ENCODE measurements at regions not wholly inside any gene's neighbourhood (a gene's known extent, or its start where the extent isn't known, plus 50 kb on each side); places are given as distances from the start of the nearest gene placed in this dataset.
"Not testable (repeated sequence)": the region's sequence is repeated elsewhere in the genome, so short reads cannot be mapped to it uniquely, and the experiment has no call there.

DNA sequence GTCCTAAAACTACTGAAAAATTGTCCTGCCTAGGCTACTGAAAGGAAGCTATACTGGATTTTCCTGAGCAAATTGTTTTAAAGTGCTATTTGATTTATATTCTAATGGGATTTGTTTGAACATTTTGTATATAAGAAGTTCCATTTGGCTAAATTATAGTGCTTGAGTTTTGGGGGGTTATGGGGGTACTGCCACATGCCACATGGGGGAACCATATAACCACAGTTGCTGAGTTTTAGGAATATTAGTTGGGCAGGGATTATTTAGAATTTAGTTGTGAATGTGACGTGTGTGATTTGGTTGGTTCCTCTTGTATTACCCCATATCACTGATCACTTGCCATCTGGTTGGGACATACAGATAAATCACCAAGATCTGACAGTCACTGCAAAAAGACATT lies 224.5 kb upstream of the TAPT1 start:
- no peak for DNase-seq (ENCODE audit: low spot score in 2 of 2)
- no peak for FAIRE-seq

DNA sequence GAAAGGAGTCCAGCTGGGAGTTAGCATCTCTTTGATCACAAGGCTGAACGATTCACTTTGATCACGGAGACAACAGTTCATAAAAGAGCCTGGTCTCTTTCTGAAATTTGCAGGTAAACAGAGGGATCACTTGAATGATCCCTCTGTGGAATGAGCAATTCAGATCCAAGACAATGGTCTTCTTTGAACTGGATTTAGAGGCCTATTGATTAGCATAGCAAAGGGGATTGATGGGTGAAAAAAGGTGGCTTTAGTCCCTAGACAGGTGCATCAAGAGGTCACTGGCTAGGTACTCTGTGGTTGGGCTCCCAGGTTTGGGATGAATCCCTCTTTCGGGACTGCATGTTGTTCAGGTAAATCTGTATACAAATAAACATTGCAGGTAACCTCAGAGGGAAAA lies 223.8 kb upstream of the TAPT1 start:
- DNase-seq (ENCODE audit: low spot score in 2 of 2) (no peak), FAIRE-seq (no peak)

DNA sequence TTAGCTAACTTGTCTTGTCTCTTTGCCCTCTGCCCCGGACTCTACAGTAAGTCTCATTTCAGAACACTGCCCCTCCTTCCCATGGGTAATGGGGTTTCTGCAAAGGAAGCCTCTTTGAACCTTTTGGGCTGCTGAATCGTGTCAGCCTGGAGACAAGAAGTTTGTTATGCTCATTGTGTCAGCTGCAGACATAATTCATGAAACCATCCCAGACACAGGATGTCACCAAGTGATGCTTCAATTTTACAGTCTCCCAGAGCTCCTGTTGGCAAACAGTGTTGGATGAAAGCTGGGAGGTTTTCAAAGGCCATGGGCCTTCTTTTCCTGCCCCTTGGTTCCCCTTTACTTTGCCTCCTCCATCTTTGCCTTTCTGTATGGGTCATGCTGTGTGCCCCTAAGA lies 223.1 kb upstream of the TAPT1 start:
- no peak for DNase-seq (ENCODE audit: low spot score in 2 of 2)
- no peak for FAIRE-seq

DNA sequence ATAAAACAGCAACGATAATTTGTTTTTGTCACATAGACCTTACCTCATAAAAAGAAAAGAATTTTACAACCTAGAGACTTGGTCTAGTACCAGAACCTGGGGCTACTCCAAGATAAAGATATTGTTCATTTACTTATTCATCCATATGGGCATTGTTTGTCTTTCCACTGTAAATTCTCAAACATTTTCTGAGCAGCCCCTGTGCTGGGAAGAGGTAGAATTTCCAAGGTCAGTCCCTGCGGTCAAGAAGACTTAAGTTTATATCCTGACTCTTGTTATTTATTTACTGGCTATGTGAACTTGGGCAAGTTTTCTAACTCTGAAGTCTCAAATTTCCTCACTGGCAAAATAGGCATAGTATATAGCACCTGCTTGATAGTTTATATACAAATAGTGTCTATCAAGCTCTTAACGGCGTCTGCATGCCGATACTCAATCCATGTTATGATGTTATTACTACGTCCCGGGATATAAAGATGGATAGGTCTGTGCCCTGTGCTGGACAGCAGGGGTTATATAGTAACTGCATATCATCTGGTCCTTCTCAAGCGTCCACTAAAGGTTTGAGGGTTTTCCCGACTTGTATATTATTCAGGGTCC lies 222.1 kb upstream of the TAPT1 start:
- DNase-seq (ENCODE audit: low spot score in 2 of 2): no peak
- no peak for FAIRE-seq

DNA sequence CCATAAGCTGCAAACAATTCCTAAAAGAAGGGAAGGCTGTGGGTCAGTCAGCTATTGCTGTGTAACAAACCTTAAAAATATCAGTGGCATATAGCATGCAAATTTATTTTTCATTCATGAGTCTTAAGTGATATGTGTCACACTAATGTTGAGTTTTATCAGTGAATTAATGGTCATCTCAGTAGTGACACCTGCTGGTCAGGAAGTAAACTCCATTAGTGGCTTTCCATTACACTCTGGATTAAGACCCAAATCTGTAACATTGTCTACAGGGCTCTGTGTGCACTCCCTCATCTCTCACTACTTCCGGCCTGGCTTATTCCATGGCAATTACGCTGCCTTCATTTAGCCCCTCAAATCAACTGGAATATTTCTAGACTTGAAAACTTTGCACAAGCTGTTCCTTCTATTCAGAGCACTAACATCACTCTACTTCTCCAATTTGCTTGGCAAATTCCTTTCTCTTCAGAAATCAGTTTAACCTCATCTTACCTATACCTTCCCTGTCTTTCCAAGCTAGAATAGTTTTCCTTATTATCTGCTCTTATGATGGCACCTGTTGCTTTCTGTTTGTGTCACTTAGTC lies 217.3 kb upstream of the TAPT1 start:
- DNase-seq (ENCODE audit: low spot score in 2 of 2) (peak in 1 of 2 donors; percentile 2), FAIRE-seq (no peak)

DNA sequence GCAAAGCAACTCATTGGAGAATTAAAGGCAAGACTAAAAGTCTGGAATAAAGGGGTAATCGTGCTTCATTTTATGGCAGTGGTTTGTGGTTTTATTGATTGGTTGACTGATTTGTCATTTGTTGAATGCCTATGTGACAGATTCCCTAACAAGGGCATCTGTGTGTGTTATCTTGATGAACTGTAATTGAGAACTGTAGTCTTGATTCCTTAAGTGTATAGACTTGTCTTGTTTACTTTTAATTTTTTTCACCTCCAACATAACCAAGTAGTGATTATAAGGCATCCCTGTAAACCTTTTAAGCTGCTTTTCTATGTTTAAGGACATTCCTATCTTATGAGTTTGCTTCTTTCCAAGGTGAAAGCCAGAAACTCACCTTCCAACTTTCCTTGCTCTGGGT lies 216.0 kb upstream of the TAPT1 start:
- FAIRE-seq (no peak), DNase-seq (ENCODE audit: low spot score in 2 of 2) (no peak)

DNA sequence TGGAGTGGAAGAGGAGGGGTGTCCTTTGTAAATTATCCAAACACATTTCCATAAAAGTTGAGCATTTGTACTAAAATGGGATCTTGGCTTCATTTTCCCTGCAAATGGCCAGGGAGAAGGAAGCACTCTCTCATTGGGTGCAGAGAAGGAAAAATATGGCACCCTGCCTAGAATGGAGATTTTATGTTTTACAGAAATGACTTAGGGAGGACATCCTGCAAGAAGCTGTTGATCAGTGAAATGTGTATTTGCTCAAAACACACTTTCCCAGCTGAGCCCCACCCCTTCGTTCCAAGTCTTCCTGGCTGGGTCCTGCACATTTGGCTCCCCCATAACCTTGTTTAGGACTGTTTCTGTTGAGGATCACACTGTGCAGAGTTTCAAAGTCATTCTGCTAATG lies 213.5 kb upstream of the TAPT1 start:
- FAIRE-seq: no peak
- DNase-seq (ENCODE audit: low spot score in 2 of 2): no peak

DNA sequence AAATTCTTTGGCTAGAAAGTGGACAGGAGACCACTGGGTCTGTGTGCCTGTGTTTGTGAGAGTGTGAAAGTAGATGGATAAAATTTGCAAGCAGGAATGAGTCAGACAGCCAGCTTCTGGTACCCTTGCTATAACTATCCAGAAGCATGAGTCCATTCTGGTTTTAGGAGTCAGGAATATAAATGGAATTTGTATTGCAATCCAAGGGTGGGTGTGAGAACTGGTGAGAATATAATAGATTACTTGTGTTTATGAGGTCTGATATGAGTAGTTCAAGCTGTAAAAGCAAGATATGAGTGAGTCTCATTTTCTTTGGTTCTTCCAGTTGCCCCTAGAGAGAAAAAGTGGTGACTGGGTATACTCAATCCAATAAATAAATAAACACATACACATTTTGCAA lies 212.7 kb upstream of the TAPT1 start:
- FAIRE-seq (no peak), DNase-seq (ENCODE audit: low spot score in 2 of 2) (no peak)

DNA sequence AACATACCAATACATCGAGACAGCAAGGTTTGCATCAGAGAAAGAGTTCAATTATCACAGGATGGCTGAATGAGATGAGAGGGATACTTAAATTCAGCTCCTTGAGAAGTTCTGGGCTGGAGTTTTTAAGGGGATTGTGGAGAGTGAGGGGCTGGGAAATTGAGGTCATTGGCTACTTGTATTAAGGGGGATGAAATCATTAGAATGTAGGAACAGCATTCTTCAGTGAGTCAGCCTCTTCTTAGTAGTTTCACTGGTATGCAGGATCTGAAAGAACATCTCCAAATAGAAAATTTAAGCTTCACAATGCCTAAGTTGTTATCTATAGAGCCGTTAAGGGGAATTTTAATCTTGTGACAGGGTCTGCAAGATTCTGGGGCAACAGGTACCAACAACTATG lies 211.6 kb upstream of the TAPT1 start:
- FAIRE-seq (no peak), DNase-seq (ENCODE audit: low spot score in 2 of 2) (no peak)

DNA sequence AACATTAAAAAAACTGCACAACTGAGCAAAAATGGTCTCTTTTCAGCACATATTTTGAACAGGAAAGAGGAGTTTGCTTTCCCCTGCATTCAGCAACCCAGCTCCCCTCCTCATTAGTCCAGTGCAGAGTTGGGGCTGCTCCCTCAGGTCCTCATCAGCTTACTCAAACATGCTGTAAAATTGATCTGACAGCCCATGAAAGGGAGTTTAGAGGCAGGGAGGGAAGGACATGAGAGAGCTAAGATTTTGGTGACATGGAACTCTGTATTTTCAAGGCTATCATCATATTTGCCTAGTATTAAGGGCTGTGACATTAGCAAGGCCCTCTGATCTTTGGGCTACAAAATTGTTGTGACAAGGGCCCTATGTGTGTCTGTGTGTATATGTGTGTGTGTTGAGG lies 205.6 kb upstream of the TAPT1 start:
- FAIRE-seq: no peak
- no peak for DNase-seq (ENCODE audit: low spot score in 2 of 2)

DNA sequence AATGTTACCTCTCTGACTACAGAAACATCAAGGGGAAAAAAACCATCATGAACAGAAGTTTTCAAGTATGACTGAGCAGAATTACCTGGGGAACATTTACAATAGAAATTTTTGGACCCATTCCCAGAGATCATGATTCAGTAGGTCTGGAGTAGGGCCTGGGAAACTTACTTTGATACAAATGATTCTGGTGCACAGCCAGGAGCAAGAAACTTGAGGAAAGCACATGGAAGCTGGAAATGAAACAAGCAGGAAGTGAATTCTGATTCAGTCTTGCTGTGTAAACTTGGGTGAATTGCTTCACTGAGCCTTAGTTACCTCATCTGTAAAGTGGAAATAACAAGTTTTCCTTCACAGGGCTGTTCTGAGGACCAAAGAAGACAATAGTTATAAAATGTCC lies 192.5 kb upstream of the TAPT1 start:
- DNase-seq (ENCODE audit: low spot score in 2 of 2) (no peak), FAIRE-seq (no peak)

DNA sequence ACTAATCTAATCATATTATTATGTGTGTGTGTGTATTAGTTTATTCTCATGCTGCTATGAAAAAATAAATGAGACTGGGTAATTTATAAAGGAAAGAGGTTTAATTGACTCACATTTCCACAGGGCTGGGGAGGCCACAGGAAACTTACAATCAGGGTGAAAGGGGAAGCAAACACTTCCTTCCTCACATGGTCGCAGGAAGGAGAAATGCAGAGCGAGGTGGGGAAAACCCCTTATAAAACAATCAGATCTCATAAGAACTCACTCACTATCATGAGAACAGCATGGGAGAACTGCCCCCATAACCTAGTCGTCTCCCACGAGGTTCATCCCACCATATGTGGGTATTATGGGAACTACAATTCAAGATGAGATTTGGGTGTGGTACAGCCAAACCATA lies 190.9 kb upstream of the TAPT1 start:
- no peak for FAIRE-seq

DNA sequence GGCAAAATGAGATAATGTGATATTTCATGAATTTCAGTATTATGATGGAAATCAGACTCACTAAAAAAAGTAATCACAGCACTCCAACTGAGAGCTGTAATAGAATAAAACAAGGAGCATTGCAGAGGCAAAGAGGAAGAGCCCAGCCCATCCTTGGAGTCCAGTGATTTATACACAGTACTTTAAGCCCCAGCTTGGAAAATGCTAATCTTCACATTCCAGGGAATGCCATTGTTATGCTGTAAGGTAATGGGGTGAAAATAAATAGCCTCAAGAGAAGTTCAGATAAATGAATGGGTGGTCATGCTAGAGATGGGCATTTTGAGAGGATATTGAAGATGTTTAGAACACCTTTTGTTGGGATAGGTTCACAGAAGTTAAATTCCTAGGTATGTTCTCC lies 190.3 kb upstream of the TAPT1 start:
- no peak for DNase-seq (ENCODE audit: low spot score in 2 of 2)
- FAIRE-seq: no peak

More for the DNA sequence above, 190.9 kb upstream of the TAPT1 start:
- DNase-seq (ENCODE audit: low spot score in 2 of 2): no peak

DNA sequence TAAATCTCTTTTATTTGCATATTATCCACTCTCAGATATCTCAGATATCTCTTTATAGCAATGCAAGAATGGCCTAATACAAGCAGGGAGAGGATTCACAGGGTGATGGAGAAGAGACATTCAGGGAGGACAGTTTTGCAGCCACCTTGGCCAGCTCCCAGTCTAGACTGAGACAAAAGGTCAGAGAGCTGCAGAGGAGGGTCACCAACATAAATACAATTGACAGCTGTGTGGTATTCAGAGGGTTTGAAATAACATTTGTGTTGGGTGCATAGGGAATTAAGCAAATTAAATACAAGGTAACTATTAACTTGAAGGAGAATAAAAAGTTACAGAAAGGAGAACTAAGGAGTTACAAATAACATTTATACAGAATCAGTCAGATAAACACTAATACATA lies 189.5 kb upstream of the TAPT1 start:
- FAIRE-seq: no peak

DNA sequence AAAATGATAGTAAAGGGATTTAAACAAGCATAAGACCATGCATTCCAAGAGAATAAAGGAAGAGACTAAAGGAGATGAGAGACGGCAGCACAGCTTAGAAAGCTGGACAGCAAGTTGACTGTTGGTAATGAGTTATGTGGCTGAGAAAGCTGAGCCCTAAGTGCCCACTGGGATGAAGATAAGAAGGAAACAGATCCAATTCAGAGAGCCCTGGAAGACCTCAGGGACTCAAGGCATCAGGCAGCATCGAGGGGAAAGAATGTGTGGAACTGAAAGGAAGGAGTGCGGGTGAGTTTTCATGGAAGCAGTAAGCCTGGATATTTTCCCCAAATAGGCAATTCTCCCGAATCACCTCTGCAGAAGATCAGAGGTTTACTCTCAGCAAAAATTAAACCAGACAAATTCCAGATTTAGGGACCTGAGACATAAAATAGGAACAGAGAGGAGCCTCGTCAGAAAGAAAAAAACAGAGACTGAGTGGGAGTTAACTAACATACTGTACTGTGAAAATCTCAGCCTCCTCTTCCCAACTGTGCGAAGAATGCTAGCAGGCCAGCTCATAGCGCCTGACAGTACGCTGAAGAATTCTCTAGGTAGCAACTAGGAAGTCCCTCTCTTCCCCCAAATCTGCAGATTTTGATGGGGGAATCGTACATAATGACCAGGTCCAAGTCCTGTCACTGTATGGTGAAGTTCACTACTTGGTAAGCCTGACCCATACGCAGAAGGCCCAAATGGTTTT lies 187.7 kb upstream of the TAPT1 start:
- no peak for DNase-seq (ENCODE audit: low spot score in 2 of 2)

More for the DNA sequence above, 189.5 kb upstream of the TAPT1 start:
- DNase-seq (ENCODE audit: low spot score in 2 of 2): no peak

DNA sequence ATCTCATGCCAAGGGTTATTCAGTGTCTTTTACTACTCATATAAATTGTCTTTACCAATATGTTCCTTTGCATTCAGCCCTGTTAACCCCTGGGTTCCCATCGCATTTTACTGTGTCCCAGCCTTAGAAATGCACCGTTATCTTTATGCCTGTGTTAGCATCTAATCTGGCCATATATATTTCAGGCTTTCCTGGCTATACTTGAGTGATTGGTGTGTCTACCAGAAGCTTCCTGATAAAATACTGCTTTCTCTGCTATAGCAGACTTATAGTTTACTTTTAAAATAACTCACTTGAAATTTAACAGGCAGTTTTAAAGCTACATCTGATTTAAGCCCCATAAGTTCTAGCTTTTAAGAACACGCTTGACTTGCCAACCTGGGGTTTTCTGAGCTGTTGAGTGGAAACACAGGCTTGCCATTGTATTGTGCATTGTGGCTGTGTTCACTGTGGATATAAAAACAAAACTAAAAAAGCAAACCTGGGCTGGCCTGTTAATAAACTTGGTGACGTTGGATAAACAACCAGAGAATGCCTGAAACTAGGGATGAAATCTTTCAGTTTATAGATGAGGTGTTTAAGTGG lies 185.3 kb upstream of the TAPT1 start:
- DNase-seq (ENCODE audit: low spot score in 2 of 2): no peak
- FAIRE-seq: no peak

More for the DNA sequence above, 187.7 kb upstream of the TAPT1 start:
- no peak for FAIRE-seq

DNA sequence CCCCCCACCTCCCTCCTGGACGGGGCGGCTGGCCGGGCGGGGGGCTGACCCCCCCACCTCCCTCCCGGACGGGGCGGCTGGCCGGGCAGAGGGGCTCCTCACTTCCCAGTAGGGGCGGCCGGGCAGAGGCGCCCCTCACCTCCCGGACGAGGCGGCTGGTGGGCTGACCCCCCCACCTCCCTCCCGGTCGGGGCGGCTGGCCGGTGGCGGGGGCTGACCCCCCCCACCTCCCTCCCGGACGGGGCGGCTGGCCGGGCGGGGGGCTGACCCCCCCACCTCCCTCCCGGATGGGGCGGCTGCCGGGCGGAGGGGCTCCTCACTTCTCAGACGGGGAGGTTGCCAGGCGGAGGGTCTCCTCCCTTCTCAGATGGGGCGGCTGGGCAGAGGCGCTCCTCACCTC lies 166.9 kb upstream of the TAPT1 start:
- not testable (repeated sequence) for FAIRE-seq; DNase-seq (ENCODE audit: low spot score in 2 of 2)

DNA sequence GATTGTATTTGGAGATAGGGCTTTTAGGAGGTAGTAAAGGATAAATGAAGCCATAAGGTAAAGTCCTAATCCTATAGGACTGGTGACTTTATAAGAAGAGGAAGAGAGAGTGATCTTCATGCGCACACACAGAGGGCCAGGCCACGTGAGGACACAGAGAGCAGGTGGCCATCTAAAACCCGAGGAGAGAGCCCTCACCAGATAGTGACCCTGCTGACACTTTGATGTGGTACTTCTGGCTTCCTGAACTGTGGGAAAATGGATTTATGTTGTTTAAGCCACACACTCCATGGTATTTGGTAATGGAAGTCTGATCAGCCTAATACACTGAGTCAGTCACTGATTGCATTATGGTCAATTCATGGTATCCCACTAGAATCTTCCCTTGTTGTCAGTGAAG lies 164.9 kb upstream of the TAPT1 start:
- FAIRE-seq (no peak), DNase-seq (ENCODE audit: low spot score in 2 of 2) (no peak)

DNA sequence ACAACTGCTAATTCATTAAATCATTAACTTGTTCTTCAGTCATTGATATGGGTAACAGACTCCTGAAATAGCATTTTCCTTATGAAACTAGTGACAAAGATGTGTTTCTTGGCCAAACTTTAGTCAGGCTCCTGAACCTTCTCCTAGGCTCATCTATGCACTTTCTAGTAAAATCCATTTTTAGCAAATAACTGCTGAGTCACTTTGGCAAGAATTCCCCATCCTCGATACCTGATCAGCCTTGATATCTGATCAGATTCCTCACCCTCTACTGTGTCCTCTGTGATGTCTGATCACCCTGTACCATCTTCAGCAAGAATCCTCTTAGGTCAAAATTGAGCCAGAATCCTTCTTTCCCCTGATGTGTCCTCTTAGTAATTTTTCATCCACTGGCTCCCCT lies 161.2 kb upstream of the TAPT1 start:
- DNase-seq (ENCODE audit: low spot score in 2 of 2) (no peak), FAIRE-seq (no peak)

DNA sequence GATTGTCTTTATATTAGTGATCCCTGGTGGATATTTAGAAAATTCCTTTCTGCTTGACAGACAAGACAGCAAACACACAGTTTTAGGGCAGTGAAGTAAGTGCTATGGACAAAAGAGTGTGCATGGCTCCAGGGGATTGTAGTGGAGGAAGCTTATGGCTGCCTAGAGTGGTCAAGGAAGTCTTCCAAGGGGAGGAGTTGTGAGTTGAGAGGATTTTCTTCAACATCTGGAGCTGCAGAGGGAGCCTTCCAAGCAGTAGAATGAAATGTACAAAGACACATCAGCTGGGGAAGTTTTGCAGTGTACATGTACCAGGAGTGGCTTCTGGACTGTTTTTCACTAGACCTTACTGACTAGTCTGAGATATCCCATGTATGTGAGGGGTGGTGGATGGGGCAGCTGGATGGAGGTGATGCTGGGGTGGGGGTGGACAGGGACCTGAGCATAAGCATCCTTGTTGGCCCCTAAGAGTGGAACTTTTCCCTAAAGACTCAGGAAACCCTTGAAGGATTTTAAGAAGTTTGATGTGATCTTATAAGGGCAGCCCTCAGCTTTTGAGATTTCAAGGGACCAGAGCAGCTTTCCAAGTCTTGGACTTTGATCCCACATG lies 160.5 kb upstream of the TAPT1 start:
- no peak for DNase-seq (ENCODE audit: low spot score in 2 of 2)
- no peak for FAIRE-seq

DNA sequence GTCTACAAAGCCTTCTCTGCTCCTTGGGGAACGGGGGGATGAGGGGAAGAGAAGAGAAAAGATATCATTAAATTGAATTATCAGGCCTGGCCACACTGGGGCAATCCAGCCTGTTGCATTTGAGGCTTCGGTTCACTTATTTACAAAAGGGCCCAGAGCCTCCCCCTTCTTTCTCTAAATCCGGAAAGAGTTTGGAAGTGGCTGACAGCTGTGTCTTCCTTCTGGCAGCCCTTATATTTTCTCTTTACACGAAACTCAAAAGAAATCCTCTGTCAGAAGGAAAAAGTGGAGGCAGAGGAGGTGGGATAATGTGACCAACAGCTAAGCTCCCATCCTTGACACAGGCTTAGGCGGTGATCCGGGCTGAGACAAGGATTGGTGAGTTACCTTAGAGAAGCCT lies 158.3 kb upstream of the TAPT1 start:
- FAIRE-seq (no peak), DNase-seq (ENCODE audit: low spot score in 2 of 2) (no peak)

Measured in frontal cortex (tissue), 3 donors.